Mesenchymal stem cell (in vitro differentiated cells and primary cell): ENCODE measurements at regions not wholly inside any gene's neighbourhood (a gene's known extent, or its start where the extent isn't known, plus 50 kb on each side); places are given as distances from the start of the nearest gene placed in this dataset.

Source experiments
- DNase-seq: peaks from one replicate; pipeline ENCODE4 v3.0.0-alpha.2; 2013
- H2AFZ ChIP-seq: one replicate; pipeline ENCODE4 v1.6.1; 2013; ENCODE audit warnings: low read depth, mild to moderate bottlenecking, control low read depth, inconsistent platforms, low read length, moderate library complexity
- H2AK5ac ChIP-seq: 2 replicates; pipeline ENCODE4 v1.6.1; 2013; ENCODE audit warnings: low read length, moderate library complexity, mild to moderate bottlenecking, inconsistent platforms; ENCODE audit not compliant: severe bottlenecking
- H2BK120ac ChIP-seq: one replicate; pipeline ENCODE4 v1.6.1; 2013; ENCODE audit warnings: low read depth, mild to moderate bottlenecking, inconsistent platforms, low read length, moderate library complexity
- H2BK12ac ChIP-seq, 2 experiments: one replicate each; pipeline ENCODE4 v1.6.1; 2013; ENCODE audit warnings: inconsistent platforms in 2 of 2, low read length in 2 of 2, mild to moderate bottlenecking in 2 of 2, moderate library complexity in 2 of 2, control low read depth in 1 of 2
- H2BK15ac ChIP-seq: one replicate; pipeline ENCODE4 v1.6.1; 2013; ENCODE audit warnings: mild to moderate bottlenecking, low read depth, inconsistent platforms; ENCODE audit not compliant: poor library complexity, severe bottlenecking
- H2BK5ac ChIP-seq: 2 replicates; pipeline ENCODE4 v1.6.1; 2013; ENCODE audit warnings: low read depth, mild to moderate bottlenecking, low read length, control low read depth, inconsistent platforms; ENCODE audit not compliant: poor library complexity, severe bottlenecking
- H3K14ac ChIP-seq, 2 experiments: one replicate each; pipeline ENCODE4 v1.6.1; 2013; ENCODE audit warnings: inconsistent platforms in 2 of 2, low read length in 2 of 2, control low read depth in 1 of 2, mild to moderate bottlenecking in 1 of 2, moderate library complexity in 1 of 2
- H3K18ac ChIP-seq, 2 experiments: one replicate each; pipeline ENCODE4 v1.6.1; 2013; ENCODE audit warnings: inconsistent platforms in 2 of 2, low read length in 2 of 2, control low read depth in 1 of 2, low read depth in 1 of 2, mild to moderate bottlenecking in 1 of 2
- H3K23ac ChIP-seq, 2 experiments: one replicate each; pipeline ENCODE4 v1.6.1; 2013; ENCODE audit warnings: inconsistent platforms in 2 of 2, low read length in 2 of 2, mild to moderate bottlenecking in 2 of 2, moderate library complexity in 2 of 2, control low read depth in 1 of 2
- H3K27ac ChIP-seq: 2 replicates; pipeline ENCODE4 v1.5.1; 2013; ENCODE audit warnings: mild to moderate bottlenecking, moderate library complexity, low read length, control low read depth, inconsistent platforms; ENCODE audit not compliant: poor library complexity, severe bottlenecking
- H3K27me3 ChIP-seq, 2 experiments: 2 replicates each; pipeline versions ENCODE4 v1.6.1 to v1.7.0; 2013; ENCODE audit warnings: low read length in 2 of 2, mild to moderate bottlenecking in 2 of 2, moderate library complexity in 2 of 2, control low read depth in 1 of 2, inconsistent platforms in 1 of 2; ENCODE audit not compliant: control insufficient read depth in 1 of 2, insufficient read depth in 1 of 2
- H3K36me3 ChIP-seq, 2 experiments: 2 replicates each; pipeline versions ENCODE4 v1.6.1 to v1.7.0; 2013; ENCODE audit warnings: low read length in 2 of 2, control low read depth in 1 of 2, inconsistent platforms in 1 of 2, low read depth in 1 of 2, mild to moderate bottlenecking in 1 of 2; ENCODE audit not compliant: insufficient read depth in 2 of 2, control insufficient read depth in 1 of 2
- H3K4ac ChIP-seq, 2 experiments: one replicate each; pipeline ENCODE4 v1.6.1; 2013; ENCODE audit warnings: inconsistent platforms in 2 of 2, low read length in 2 of 2, mild to moderate bottlenecking in 2 of 2, moderate library complexity in 2 of 2, control low read depth in 1 of 2, low read depth in 1 of 2
- H3K4me1 ChIP-seq: 2 replicates; pipeline ENCODE4 v1.6.1; 2013; ENCODE audit warnings: low read depth, low read length, control low read depth; ENCODE audit not compliant: control insufficient read depth, insufficient read depth
- H3K4me2 ChIP-seq: 2 replicates; pipeline ENCODE4 v1.6.1; 2013; ENCODE audit warnings: low read length, mild to moderate bottlenecking, inconsistent platforms; ENCODE audit not compliant: poor library complexity, severe bottlenecking
- H3K4me3 ChIP-seq, 2 experiments: 2 replicates each; pipeline versions ENCODE4 v1.5.1 to v1.7.0; 2013; ENCODE audit warnings: low read length in 2 of 2, mild to moderate bottlenecking in 2 of 2, control low read depth in 1 of 2, low read depth in 1 of 2; ENCODE audit not compliant: insufficient read depth in 1 of 2
- H3K79me1 ChIP-seq: replicated peaks from 2 replicates; pipeline ENCODE4 v1.6.1; 2013; ENCODE audit warnings: mild to moderate bottlenecking, control low read depth, low read length, inconsistent platforms; ENCODE audit not compliant: poor library complexity, severe bottlenecking
- H3K9ac ChIP-seq: 2 replicates; pipeline ENCODE4 v1.7.0; 2013; ENCODE audit warnings: mild to moderate bottlenecking, low read length, moderate library complexity
- H3K9me3 ChIP-seq: 2 replicates; pipeline ENCODE4 v1.7.0; 2013; ENCODE audit warnings: mild to moderate bottlenecking, low read length; ENCODE audit not compliant: control insufficient read depth
- H4K8ac ChIP-seq: one replicate; pipeline ENCODE4 v1.6.1; 2013; ENCODE audit warnings: inconsistent platforms, mild to moderate bottlenecking, low read length, moderate library complexity
- H4K91ac ChIP-seq: one replicate; pipeline ENCODE4 v1.6.1; 2013; ENCODE audit warnings: mild to moderate bottlenecking, low read length, inconsistent platforms
- WGBS: methylation state at CpG from one replicate; pipeline ENCODE4 v1.1.7; 2013; ENCODE audit warnings: mixed read lengths; 5-methylcytosine and 5-hydroxymethylcytosine counted together

DNA sequence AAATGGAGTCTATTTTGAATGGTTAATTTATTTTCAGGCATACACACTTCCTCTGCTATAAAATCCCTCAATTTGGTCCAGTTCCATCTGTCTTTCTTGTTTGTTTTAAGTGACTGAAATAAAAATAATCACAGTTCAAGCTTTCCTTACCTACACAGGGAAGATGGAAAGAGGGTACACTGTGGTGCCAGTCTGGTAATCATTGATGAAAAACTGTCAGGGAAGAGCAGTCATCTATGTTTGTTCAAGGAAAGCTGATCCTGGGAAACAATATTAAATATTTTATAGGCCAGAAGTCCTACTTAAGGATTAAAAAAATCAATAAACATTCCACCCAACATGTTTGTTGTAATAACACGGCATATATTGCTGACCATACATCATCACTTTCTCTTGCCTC lies 115.2 kb upstream of the KCNMB2 start:
- no peak overlapping the region for H3K9ac ChIP-seq
- H3K4me1 ChIP-seq: no peaks in the 10 kb centered on the region
- no peak overlapping the region for H3K4ac ChIP-seq
- no peak overlapping the region for H2BK120ac ChIP-seq
- no peaks in the 10 kb centered on the region for H3K36me3 ChIP-seq
- no peak overlapping the region for H4K8ac ChIP-seq
- no peak overlapping the region for H2BK5ac ChIP-seq
- no peaks in the 10 kb centered on the region for H3K9me3 ChIP-seq
- no peak overlapping the region for H2BK12ac ChIP-seq
- no peak overlapping the region for H2AK5ac ChIP-seq
- H3K79me1 ChIP-seq: no peaks in the 10 kb centered on the region
- no peak overlapping the region for H3K4me3 ChIP-seq
- DNase-seq: no peak
- WGBS: 82% methylated on average over 1 of the region's 1 CpG
- H2BK15ac ChIP-seq: no peak overlapping the region
- no peak overlapping the region for H4K91ac ChIP-seq
- no peak overlapping the region for H3K18ac ChIP-seq
- H3K4me2 ChIP-seq: no peak overlapping the region
- no peaks in the 10 kb centered on the region for H3K27me3 ChIP-seq
- no peak overlapping the region for H2AFZ ChIP-seq
- H3K23ac ChIP-seq: no peak overlapping the region
- no peak overlapping the region for H3K27ac ChIP-seq
- no peak overlapping the region for H3K14ac ChIP-seq

DNA sequence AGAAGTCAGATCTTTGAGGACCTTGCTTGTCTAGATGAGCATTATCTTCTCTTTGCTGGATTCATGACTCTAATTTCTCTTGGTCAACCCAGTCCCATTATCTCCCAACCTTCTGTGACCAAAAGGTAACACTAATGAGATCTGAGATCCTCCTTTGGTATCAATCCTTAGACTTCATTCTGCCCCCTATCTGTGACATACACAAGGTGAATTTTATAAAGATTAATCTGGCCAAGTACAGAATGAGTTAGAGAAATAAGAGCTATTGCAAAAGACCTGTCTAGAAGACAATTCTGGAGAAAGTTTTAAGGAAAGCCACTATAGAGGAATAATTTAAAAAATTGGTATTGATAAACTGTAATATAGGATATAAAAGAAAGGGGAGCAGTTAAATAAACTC lies 113.8 kb upstream of the KCNMB2 start:
- H3K79me1 ChIP-seq: no peaks in the 10 kb centered on the region
- no peak overlapping the region for H2BK5ac ChIP-seq
- H3K18ac ChIP-seq: no peak overlapping the region
- no peaks in the 10 kb centered on the region for H3K4me1 ChIP-seq
- no peak overlapping the region for H2BK120ac ChIP-seq
- H3K9ac ChIP-seq: no peak overlapping the region
- no peaks in the 10 kb centered on the region for H3K27me3 ChIP-seq
- DNase-seq: no peak
- H2BK15ac ChIP-seq: no peak overlapping the region
- H4K91ac ChIP-seq: no peak overlapping the region
- no peaks in the 10 kb centered on the region for H3K36me3 ChIP-seq
- no peak overlapping the region for H2AFZ ChIP-seq
- no peak overlapping the region for H2BK12ac ChIP-seq
- H3K23ac ChIP-seq: no peak overlapping the region
- no peak overlapping the region for H3K4me3 ChIP-seq
- H3K4ac ChIP-seq: no peak overlapping the region
- no peak overlapping the region for H3K27ac ChIP-seq
- H3K9me3 ChIP-seq: no peaks in the 10 kb centered on the region
- H2AK5ac ChIP-seq: no peak overlapping the region
- no peak overlapping the region for H3K14ac ChIP-seq
- H3K4me2 ChIP-seq: no peak overlapping the region
- H4K8ac ChIP-seq: no peak overlapping the region

DNA sequence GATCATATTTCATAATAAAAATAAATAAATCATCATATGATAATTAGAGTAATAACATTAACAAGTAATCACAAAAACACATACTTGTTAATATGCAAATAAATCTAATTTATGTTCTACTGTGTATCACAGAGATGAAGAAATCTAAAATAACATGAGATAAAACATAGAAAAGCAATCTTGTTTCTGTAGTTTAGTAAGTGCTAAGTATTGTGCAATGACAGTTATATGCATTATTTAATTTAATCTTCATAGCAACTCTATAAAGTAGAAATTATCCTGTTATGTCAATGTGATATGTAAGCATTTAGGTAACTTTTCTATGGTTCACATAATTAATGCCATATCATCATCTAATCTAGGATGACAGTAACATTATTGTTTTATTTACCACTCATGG lies 108.2 kb upstream of the KCNMB2 start:
- Histone ChIP-seq H2BK15ac (no peak overlapping the region), H4K8ac (no peak overlapping the region), H3K36me3 (no peaks in the 10 kb centered on the region), H2AFZ (no peak overlapping the region), H3K79me1 (no peaks in the 10 kb centered on the region), H2BK5ac (no peak overlapping the region), H3K14ac (no peak overlapping the region), H4K91ac (no peak overlapping the region), H3K27ac (no peak overlapping the region), H2AK5ac (no peak overlapping the region), H3K4me3 (no peak overlapping the region), H3K23ac (no peak overlapping the region), H3K4me2 (no peak overlapping the region), H3K27me3 (no peaks in the 10 kb centered on the region), H3K9me3 (no peaks in the 10 kb centered on the region), H3K4ac (no peak overlapping the region), H3K18ac (no peak overlapping the region), H3K9ac (no peak overlapping the region), H2BK12ac (no peak overlapping the region), H2BK120ac (no peak overlapping the region), H3K4me1 (peaks cover 3% of the 10 kb centered on the region)
- no peak for DNase-seq

DNA sequence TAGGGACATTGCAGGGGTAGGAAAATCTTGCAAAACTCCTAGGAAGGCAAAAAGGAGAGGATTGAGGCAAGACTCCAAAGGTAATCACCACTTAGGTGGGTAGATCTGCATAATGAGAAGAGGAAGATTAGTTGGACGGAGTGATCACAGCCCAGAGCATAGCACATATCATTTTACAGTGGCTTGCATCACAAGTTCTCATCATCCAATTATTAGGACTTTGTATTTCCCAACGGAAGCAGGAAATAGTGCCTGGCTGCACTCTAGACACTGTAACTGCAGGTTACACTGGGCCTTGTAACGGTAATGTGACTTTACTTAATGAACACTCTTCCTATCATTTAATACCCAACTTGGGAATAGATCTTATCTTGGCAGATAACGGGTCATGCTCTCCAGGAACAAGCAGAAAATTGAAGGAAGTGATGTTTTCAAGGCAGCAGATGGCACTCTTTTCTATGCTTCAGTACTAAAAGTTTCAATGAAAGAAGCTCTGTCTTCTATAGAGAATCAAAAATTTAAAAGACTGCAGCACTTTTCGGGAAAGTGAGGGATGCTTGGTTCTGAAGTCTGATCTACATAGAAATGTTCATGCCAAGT lies 101.9 kb upstream of the KCNMB2 start:
- no peaks in the 10 kb centered on the region for H3K79me1 ChIP-seq
- no peak overlapping the region for H3K9ac ChIP-seq

More for the DNA sequence above, 101.9 kb upstream of the KCNMB2 start:
- Histone ChIP-seq H3K9me3 (no peaks in the 10 kb centered on the region), H3K27ac (no peak overlapping the region), H2BK120ac (no peak overlapping the region), H3K23ac (no peak overlapping the region), H4K91ac (no peak overlapping the region), H3K4me3 (no peak overlapping the region), H2BK5ac (no peak overlapping the region), H3K14ac (no peak overlapping the region), H3K4me2 (no peak overlapping the region), H3K18ac (no peak overlapping the region), H3K4me1 (peaks cover 1% of the 10 kb centered on the region), H3K36me3 (no peaks in the 10 kb centered on the region), H4K8ac (no peak overlapping the region), H2BK12ac (no peak overlapping the region), H2BK15ac (no peak overlapping the region), H2AK5ac (no peak overlapping the region), H3K4ac (no peak overlapping the region), H3K27me3 (no peaks in the 10 kb centered on the region), H2AFZ (peak overlapping the region; percentile 27)
- DNase-seq: peak; percentile 30
- WGBS: 76% methylated on average over 3 of the region's 5 CpGs
